Activated CD4-positive, alpha-beta T cell treated with anti-CD3 and anti-CD28 coated beads for 48 hours (primary cell): ENCODE measurements at regions not wholly inside any gene's neighbourhood (a gene's known extent, or its start where the extent isn't known, plus 50 kb on each side); places are given as distances from the start of the nearest gene placed in this dataset.

Experiments used
- DNase-seq: peaks from one replicate; pipeline ENCODE4 v3.0.0-alpha.2; 2020

DNA sequence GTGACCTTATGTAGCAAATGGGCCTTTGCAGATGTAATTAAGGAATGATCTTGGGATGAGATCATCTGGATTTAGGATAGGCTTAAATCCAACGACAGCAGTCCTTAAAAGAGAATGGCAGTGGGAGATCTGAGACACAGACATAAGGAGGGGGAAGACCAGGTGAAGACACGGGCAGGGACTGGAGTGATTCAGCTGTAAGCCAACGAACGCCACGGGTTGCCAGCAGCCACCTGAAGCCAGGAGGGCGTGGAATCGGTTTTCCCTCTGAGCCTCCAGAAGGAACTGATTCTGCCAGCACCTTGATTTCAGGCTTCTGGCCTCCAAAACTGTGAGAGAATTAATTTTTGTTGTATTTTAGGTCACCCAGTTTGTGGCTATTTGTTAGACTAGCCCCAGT is 218.6 kb upstream of the ANKRD55 start:
- DNase-seq = no peak

DNA sequence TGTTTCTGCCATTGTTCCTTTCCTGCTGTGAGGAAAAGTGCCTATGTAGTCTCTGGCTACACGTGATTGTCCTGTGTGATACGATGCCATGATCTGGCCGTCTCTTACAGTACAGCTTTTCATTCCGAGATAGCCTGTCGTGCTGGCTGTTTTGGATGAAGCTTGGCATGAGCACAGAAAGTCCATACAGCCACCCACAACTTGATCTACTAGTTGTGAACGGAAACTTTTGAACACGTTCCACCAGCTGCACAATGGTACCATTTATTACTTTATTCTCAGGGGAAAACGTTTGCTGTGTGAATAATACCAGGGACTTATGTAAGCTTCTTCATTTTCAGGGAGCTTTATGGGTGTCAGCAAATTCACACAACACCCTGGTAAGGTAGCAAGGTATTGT is 217.6 kb upstream of the ANKRD55 start:
- no peak for DNase-seq

DNA sequence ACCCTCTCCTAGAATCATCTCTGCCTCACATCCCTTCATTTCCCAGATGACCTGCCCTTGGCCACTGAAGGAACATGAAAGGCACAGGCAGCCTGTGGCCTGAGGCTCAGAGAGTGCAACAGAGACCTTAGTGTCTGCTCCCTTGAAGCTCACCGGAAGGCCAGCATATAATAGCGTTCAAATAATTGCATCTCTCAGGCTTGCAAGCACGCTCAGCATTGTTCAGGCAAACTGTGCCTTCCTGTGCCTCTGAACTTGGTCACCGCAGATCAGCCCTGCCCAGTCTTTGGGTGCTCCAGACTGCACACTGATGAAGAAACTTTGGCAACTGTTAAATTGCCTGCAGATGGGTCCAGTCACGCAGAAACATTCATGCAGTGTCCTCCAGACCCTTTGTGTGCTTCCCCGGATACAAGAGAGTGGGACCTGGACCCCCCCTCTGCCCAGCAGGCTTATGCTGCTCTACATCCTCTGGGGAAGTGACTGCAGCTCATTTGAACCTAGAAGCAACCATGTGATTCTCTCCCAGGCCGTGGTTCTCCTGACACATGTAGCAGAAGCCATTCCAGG is 216.0 kb upstream of the ANKRD55 start:
- no peak for DNase-seq

DNA sequence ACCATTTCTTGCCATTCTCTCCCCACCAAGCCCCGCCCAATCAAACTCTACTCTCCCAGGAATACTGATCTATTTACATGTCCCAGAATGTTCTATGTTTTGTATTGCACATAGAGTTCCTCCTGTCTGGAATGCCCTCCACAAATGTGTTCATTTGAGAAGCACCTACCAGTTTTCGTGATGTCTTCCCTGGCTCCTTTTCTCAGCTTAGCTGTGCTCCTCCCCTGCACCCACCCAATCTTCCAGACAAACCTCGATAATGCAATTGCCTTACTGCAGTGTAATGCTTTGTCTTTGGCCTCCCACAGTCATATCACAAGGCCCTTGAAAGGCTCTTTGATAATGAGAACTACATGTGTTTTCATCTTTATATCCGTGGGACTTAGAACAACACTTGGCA is 214.5 kb upstream of the ANKRD55 start:
- DNase-seq = no peak

DNA sequence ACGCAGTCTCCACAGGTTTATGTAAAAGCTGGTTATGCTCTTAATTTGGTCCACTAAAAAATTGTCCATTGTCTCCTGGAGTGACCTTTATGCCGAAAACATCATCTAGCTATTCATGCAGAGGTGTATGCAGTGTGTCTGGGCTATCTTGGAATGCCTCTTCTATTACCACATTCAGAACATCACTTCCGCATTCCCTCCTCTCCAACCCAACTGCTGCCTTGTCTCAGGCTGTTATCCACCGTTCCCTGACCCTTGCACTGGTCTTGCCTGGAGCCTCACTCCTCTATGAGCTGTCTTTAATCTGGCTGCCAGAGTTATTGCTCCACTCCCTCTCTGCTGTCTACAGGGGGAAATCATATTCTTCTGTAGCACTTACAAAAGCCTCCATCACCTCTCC is 214.1 kb upstream of the ANKRD55 start:
- no peak for DNase-seq

DNA sequence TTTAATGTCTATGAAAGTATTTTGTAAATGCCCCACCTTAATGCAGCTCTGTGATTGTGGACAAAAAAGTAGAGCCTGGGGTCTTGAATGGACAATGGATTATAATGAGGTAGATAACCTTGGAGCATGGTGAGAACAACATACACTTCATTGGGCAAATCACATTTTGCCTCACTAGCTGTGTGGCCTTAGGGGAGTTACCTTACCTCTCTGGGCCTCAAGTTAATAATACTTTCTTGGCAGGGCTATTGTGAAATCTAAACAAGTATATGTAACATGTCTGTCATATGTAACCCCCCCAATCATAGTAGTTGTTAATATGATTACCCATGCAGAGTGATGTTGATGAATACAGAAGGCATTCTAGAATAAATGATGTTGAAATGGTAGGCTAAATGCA is 213.6 kb upstream of the ANKRD55 start:
- no peak for DNase-seq

DNA sequence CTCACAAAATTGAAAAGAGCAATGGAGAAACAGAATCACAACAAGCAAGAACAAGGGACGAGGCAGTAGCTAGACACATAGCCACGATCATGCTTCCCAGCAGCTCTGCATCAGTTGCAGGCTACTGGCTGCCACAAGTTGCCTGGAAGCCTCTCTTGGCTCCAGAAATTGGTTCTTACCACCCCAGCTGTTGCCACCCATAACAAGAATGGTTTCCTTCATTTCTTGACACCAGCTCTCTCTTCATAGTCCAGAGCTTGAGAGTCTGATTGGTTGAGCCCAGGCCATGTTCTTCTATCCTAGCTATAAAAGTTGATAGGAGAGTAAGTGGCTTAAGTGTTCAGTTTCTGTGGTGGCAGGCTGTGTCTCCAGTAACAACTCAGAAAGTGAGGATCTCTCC is 210.7 kb upstream of the ANKRD55 start:
- DNase-seq = no peak

DNA sequence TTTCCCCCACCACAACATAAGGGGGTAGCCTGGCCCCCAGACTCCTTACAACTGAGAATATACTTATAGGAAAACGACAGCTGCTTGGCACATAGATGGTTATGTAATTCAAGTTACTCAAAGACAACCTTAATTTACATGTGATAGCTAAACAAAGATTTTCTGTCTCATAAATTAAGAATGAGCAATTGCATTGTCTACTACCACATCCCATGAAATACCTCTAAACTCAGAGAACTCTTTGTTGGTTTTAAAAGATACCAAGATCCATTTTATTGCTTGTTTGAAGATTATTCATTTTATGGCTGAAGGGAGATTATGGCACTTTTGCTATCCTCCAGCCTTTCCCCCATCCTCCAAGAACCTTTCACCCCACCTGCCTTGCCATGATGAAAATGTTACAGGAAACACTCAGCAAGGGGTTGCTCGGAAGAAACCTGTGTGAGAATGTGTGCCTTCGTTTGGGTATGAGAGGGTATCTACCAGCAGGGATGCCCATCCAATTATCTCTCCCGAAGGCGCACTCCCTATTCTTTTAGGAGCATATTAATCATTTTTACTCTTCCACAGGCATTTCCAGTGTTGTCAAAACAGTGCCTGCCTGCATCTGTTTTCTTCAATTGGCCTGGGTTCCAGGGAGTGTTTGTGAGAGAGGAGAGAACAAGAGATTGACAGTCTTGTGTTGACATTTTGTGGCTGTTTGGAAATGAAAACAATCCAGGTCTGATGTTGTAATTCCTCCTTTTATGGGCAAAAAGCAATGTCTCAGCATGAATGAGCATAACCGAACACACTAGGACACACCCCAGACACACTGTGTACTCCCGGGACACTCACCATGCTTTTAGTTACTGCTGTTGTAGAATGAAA is 208.0 kb upstream of the ANKRD55 start:
- no peak for DNase-seq

DNA sequence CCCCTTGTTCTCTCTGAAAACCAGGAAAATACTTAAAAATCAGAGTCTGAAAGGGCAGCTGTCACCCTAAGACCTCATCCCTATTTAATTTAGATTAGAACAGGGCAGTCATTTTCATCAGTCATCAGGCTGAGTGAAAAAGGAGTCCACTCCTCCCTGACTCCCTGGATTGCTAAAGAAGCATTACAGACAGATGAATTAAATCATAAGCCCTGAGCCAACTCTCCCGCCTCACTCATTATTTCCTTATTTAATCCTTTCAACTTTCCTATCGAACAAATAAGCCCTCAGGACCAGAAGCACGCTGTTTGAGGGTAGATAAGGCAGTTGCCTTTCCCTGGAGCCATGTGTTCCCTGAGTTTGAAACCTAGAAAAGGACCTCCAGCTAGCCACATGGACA is 201.9 kb upstream of the ANKRD55 start:
- DNase-seq = no peak

DNA sequence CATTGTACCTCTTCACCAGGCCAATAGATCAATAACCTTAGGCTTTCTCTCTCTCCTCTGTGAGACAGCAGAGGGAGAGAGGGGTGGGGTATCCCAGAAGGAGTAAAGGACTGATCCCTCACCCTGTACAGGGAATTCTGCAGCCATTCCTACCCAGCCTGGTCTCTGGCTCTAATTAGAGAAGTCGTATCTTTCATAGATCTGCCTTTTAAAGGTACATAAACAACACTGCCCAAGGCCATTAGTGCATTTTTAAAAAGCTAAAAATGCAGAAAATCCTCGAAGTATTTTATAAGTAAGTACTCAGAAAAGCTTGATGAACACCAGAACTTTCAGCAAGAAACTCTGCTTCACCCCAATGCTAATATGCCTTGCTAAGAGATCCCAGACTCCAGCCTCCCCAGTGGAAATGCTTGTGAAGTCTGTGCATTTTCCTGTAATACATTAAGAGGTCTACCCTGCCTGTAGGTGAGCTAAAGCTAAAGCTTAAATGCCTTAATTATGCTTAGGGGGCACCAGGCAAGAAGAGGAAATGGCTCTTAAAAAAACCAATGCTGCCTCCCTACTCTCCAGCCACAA is 200.0 kb upstream of the ANKRD55 start:
- no peak for DNase-seq

DNA sequence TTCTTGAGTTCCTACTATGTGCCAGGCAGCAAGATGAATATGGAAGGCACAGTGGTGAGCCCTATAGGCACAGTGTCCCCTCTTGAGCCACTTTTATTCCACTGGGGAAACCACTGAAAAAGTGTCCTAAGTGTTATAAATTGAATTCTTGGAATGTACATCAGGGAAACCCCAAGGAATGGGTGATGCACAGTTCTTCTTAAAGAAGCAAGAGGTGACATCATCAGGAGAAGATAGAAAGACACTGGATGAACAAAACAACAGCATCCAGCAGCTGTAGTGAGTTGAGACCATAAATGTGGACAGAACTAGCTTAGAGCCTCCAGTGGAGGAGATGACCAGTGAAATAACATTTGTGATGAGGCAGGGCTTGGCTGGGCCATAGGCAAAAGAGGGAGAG is 199.2 kb upstream of the ANKRD55 start:
- DNase-seq = no peak

DNA sequence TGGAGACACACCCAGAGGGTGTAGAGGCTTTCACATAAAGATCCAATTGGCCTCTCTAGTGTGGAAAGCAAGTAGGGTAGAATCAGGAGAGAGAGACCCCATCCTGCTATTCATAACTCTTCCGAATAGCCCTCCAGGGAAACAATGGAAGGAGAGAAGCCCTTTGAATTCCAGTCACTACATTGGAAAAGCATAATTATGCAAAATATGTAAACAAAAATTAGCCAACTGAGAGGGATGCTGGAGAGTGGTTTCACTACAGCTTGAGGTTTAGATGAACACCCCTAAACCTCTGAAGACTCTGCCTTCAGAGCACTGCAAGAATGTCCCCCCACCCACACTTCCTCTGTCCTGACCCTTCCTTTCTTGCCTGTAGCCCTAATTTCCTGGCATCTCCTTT is 197.3 kb upstream of the ANKRD55 start:
- DNase-seq = no peak

DNA sequence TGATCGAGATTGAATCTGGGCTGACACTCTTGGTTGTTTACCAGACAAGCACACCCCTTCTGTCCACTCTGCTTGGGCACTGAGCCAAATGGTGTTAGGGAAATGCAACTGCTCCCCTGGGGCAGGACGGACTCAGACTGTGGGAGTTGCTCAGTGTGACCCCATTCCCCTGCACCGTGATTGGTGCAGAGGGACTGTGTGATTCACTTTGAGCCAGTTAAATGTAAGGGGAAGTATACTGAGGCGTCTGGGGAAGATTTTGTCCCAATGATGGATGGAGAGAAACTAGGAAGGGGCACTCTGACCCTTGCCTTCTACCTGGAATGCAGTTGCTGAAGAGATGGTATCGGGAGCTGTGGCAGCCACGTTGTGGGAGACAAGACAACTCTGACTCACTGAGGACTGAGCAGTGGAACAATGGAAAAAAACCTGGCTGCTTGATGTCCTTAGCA is 196.0 kb upstream of the ANKRD55 start:
- no peak for DNase-seq

DNA sequence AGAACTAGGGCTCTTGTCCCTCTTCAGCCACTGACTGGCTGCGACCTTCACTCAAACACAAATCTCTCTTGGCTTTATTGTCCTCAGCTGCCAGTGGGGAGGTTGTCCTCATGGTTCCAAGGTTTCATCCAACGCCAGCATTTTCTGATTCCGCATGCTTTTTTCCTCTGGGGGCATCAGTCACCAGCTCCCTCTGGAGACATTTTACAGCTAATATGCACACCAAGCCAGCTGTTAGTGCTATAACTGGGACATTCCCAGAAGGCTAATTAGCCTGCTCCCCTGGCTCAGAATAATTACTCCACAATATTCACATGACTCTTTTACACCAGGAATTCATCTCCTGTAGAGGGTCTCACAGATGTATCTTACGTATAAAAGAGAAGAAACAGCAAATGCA is 193.6 kb upstream of the ANKRD55 start:
- no peak for DNase-seq

DNA sequence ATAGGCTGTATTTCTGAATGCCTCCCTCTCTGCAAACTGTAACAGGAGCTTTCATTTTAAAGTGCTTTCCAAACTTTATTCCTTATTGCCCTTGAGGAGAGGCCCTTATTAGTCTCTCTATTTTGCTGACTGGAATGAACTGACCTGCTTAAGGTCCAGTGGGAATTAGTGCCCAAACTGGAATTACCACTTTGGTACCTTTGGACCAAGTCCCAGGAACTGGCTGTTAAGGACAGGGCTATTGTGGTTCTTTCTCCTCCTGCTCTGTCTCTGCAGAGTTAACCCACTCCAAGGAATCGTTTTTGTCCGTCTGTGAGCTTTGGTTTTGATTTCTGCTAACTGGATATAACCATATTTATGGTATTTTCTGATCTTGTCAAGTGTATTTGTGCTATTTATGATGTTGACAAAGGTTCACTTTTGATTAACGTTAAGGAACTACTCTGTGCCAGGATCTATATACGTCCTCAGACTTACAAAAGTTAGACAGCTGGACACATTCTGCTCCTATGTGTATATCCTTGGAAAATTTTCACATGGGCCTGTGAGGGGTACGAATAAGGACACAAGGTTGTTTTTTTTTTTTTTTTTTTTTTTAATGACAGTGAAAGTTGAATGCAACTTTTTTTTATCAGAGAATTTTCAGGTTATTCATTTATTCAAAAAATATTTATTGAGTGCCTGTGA is 189.1 kb upstream of the ANKRD55 start:
- no peak for DNase-seq

DNA sequence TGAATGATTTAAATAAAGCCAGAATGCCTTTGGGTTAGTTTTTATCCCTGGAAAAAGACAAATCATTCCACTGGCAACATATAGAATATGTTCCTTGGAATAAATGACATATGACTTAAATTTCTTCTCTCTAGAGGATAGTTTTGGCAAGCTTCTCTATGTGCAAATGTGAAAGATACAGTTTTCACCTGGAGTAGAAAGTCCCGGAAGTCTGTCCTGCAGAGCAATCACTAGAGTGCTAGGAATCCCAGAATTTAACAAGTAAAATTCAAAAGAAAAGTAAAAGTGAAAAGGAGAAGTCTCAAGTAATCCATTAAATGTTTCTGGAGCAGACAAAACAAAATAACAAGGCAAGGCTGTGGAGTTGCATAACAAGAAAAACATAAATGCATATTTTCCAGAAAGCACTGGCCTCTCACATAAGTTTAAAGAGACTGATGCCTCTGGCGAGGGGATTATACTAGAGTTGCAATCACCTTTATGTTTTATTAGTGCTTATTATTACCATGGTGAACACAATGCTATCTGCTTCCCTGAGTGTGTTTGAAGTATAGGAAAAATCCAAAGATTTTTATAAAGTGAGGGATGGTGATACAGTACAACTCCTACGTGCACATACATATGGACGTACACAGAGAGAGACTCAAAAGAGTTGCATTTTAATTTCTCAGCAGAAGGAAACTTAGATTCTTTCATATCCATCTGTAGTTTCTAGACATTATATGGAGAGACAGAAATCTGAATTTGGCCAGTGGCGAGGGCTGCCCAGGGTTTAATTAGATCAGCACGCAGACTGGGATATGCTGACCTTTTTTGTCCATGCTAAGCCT is 188.3 kb upstream of the ANKRD55 start:
- DNase-seq = no peak

DNA sequence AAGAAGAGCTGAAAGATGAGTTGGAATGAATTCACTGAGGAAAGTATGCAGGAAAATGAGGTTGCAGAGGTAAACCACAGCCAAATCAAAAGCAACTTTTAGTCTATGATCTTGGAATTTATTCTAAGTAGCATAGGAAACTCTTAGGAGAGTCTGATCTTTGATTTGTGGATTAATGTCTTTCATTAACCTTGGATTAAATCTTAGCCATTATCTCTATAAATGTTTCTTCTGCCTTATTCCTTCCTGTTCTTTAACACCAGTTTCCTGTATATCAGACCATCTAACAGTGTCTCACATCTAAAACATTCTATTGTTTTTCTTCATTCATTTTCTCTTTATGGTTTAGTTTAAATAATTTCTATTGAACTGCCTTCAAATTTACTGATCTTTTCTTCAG is 187.2 kb upstream of the ANKRD55 start:
- DNase-seq = no peak

DNA sequence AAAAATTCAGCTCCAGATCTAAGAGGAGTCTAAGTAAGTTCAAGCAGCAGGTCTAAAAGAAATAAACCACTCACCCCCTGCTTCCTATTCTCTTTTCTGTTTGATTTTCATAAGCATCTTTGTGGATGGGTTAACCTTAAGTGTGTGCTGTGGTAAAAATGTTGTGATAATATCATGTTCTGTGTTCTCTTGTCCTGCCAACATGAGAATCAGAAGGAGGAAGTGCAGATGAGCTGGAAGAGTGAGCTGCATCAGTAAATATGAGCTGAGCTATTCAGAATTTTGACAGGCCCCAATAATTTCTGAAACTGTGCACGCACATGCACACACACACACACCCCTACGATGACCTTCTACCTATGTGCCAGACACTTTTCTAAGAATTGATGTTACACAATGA is 186.5 kb upstream of the ANKRD55 start:
- DNase-seq = no peak

DNA sequence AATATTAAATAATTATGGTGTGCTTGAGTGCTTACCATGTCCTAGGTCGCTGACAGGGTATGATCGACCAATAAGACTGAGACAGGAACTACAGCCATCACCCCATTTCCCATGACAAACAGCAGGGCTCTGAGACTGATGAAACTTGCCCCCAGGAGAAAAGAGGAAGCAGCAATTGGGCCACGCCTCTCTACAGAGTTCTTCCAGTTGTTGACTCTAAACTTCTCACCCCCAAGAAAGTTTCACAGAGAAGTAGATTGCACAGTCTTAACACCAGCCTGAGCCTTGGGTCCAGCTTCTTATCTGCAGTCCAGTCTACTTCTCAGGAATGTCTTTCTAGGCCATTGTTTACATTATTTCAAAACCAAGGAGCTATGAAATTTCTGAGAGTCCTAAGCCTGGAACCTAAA is 182.2 kb upstream of the ANKRD55 start:
- no peak for DNase-seq

DNA sequence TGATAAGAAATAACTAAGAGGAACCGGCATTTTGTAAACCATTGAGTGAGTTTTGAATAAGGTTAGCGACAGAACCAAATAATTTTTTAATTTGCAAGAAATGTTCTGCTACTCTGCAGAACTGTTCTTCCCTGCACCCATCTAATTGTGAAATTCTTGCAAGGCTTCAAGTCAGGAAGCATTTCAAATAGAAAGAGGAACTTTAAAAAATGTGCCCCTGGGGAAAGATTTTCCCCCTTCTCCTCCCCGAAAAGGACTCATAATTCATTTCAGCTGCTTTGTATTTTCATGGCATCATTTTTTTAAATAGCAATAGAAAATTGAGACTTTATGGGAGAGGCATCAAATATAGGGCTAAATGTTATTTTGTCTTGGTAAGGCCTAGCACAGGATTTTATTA is 180.9 kb upstream of the ANKRD55 start:
- no peak for DNase-seq

DNA sequence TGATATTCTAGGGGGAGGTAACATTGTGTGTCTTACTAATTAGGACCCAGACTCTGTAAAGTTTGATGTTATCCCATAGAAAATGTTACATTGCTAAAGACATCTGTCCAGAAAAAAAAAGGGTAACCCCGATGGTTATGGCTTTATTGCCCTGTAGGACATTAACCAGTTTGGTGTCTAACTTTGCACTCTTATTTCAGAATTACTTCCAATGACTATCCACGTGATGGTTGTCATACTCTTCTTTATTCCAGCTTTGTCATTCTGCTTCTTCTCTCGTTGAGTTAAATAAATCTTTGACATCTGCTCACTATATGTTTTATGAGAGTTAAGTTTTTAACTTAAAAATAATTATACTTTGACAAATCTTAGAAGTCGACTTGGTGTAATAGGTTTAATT is 180.4 kb upstream of the ANKRD55 start:
- DNase-seq = no peak

DNA sequence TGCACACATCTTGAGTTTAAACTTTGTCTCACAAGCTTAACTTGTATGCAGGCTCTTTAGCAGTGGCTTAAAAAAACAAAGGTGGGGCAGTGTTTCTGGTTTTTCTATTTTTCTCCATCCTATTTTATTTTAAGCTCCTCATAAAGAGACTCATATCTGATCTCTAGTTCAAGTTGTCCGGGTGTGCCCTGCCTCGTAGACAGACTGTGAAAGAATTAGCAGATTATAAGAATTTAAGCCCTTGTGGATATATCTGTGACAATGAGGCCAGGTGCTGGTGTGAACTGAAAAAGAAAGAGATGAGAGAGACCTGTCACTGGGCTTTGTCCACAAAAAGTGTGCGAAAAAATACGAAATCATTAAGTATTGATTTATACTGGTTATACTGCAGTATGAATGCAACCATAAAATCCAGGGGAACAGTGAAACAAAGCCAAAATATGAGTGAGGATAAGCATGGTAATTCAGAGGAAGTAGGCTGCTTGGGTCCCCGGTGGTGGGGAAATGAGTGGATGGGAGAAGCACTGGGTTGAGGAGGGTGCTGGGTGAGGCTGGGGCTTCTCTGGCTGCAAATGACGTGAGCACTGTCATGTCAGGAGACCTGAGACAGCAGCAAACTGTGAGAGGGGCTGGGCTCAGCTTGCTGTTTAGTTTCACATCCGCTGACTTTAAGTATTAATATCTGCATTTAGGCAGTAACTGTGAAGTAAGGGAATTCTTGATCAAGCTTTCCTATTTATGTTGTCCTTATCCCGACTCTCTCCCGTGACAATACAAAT is 179.7 kb upstream of the ANKRD55 start:
- DNase-seq = peak; percentile 25
